SH-SY5Y (cell line): ENCODE measurements at regions not wholly inside any gene's neighbourhood (a gene's known extent, or its start where the extent isn't known, plus 50 kb on each side); places are given as distances from the start of the nearest gene placed in this dataset.

Experiments used
- GATA2 ChIP-seq: IDR thresholded peaks from 2 replicates; pipeline ENCODE4 v1.6.1; 2011; ENCODE audit warnings: mild to moderate bottlenecking, low read depth, low read length
- GATA3 ChIP-seq: IDR thresholded peaks from 2 replicates; pipeline ENCODE4 v1.6.1; 2011; ENCODE audit warnings: low read depth, mild to moderate bottlenecking, low read length, moderate library complexity

DNA sequence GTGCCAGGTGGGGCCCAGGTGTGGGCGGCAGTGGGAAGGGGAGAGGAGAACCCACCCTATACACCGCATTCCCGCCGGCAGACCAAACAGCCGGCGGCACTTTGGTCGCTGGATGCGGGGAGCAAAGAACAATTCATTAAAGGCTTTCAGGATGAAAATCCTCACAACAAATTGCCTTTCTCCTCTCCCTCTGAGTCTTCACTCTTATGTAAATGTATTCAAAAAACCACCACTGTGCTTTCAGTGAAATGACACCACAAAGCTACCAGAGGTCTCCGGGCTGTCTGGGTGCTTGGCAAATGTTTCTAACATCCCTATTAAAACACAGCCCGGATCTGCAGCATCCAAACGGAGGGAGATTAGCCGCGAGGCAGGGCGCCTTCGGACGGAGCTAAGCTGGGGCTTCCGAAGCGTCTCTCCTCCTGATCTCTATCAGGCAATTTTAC, 171.8 kb upstream of the TBL1X start:
- TF ChIP-seq GATA2 (peak; percentile 60), GATA3 (no peak)
